Activated naive CD4-positive, alpha-beta T cell treated with anti-CD3 and anti-CD28 coated beads, Interleukin-2, amount 50 U/mL, for 24 hours (primary cell): ENCODE measurements at regions not wholly inside any gene's neighbourhood (a gene's known extent, or its start where the extent isn't known, plus 50 kb on each side); places are given as distances from the start of the nearest gene placed in this dataset.
"Not testable (repeated sequence)": the region's sequence is repeated elsewhere in the genome, so short reads cannot be mapped to it uniquely, and the experiment has no call there.

ENCODE experiments used
- H3K27ac Mint-ChIP-seq: one replicate; pipeline ENCODE4 v1.8.0; 2021; ENCODE audit warnings: mild to moderate bottlenecking, mixed read lengths
- H3K27me3 Mint-ChIP-seq: one replicate; pipeline ENCODE4 v1.8.0; 2021; ENCODE audit warnings: mixed read lengths
- H3K36me3 Mint-ChIP-seq: one replicate; pipeline ENCODE4 v1.8.0; 2021; ENCODE audit warnings: mixed read lengths
- H3K4me1 Mint-ChIP-seq: one replicate; pipeline ENCODE4 v1.8.0; 2021; ENCODE audit warnings: mixed read lengths
- H3K4me3 Mint-ChIP-seq: one replicate; pipeline ENCODE4 v1.8.0; 2021; ENCODE audit warnings: mild to moderate bottlenecking, mixed read lengths
- H3K9me3 Mint-ChIP-seq: one replicate; pipeline ENCODE4 v1.8.0; 2021; ENCODE audit warnings: mixed read lengths

GRCh38 chr15:36004891-36005490 is 459.0 kb upstream of the DPH6 start:
- H3K27me3 Mint-ChIP-seq = no peaks in the 10 kb centered on the region
- no peaks in the 10 kb centered on the region for H3K36me3 Mint-ChIP-seq
- H3K4me1 Mint-ChIP-seq = no peaks in the 10 kb centered on the region
- H3K4me3 Mint-ChIP-seq = no peak overlapping the region
- peaks cover 5% of the 10 kb centered on the region for H3K9me3 Mint-ChIP-seq
- H3K27ac Mint-ChIP-seq = no peak overlapping the region

GRCh38 chr15:36005542-36005941 is 459.6 kb upstream of the DPH6 start:
- Mint-ChIP-seq H3K9me3 (peaks cover 5% of the 10 kb centered on the region), H3K27me3 (no peaks in the 10 kb centered on the region), H3K27ac (no peak overlapping the region), H3K4me1 (no peaks in the 10 kb centered on the region), H3K36me3 (no peaks in the 10 kb centered on the region), H3K4me3 (no peak overlapping the region)

GRCh38 chr15:36007699-36008098 is 461.7 kb upstream of the DPH6 start:
- no peaks in the 10 kb centered on the region for H3K36me3 Mint-ChIP-seq
- no peak overlapping the region for H3K4me3 Mint-ChIP-seq
- no peak overlapping the region for H3K27ac Mint-ChIP-seq
- peaks cover 16% of the 10 kb centered on the region for H3K9me3 Mint-ChIP-seq
- H3K4me1 Mint-ChIP-seq = no peaks in the 10 kb centered on the region
- H3K27me3 Mint-ChIP-seq = peaks cover 2% of the 10 kb centered on the region

GRCh38 chr15:36008719-36009118 is 462.8 kb upstream of the DPH6 start:
- no peaks in the 10 kb centered on the region for H3K4me1 Mint-ChIP-seq
- H3K9me3 Mint-ChIP-seq = peaks cover 16% of the 10 kb centered on the region
- H3K27ac Mint-ChIP-seq = no peak overlapping the region
- H3K36me3 Mint-ChIP-seq = no peaks in the 10 kb centered on the region
- peaks cover 2% of the 10 kb centered on the region for H3K27me3 Mint-ChIP-seq
- no peak overlapping the region for H3K4me3 Mint-ChIP-seq

- no peak overlapping the region for H3K27ac Mint-ChIP-seq
- no peaks in the 10 kb centered on the region for H3K9me3 Mint-ChIP-seq
- no peak overlapping the region for H3K4me3 Mint-ChIP-seq
- H3K4me1 Mint-ChIP-seq = no peaks in the 10 kb centered on the region
- no peaks in the 10 kb centered on the region for H3K27me3 Mint-ChIP-seq
- H3K36me3 Mint-ChIP-seq = no peaks in the 10 kb centered on the region
These were observed 478.2 kb upstream of the DPH6 start for GRCh38 chr15:36024031-36024688.

- Mint-ChIP-seq H3K9me3 (no peaks in the 10 kb centered on the region), H3K27me3 (peaks cover 4% of the 10 kb centered on the region), H3K27ac (no peak overlapping the region), H3K4me1 (no peaks in the 10 kb centered on the region), H3K4me3 (no peak overlapping the region), H3K36me3 (peaks cover 1% of the 10 kb centered on the region)
These were observed 480.8 kb upstream of the DPH6 start for GRCh38 chr15:36026627-36027283.

GRCh38 chr15:36029606-36030210 is 483.7 kb upstream of the DPH6 start:
- Mint-ChIP-seq H3K27ac (no peak overlapping the region), H3K4me3 (no peak overlapping the region), H3K27me3 (peaks cover 5% of the 10 kb centered on the region), H3K36me3 (peaks cover 1% of the 10 kb centered on the region), H3K9me3 (no peaks in the 10 kb centered on the region), H3K4me1 (no peaks in the 10 kb centered on the region)

GRCh38 chr15:36039996-36040572 is 494.1 kb upstream of the DPH6 start:
- Mint-ChIP-seq H3K9me3 (no peaks in the 10 kb centered on the region), H3K4me1 (no peaks in the 10 kb centered on the region)

GRCh38 chr15:36047018-36047716 is 501.2 kb upstream of the DPH6 start:
- H3K4me1 Mint-ChIP-seq, H3K27ac Mint-ChIP-seq, H3K27me3 Mint-ChIP-seq, H3K36me3 Mint-ChIP-seq, H3K9me3 Mint-ChIP-seq, H3K4me3 Mint-ChIP-seq: not testable (repeated sequence)

More at GRCh38 chr15:36039996-36040572, 494.1 kb upstream of the DPH6 start:
- Mint-ChIP-seq H3K36me3 (no peaks in the 10 kb centered on the region), H3K27ac (no peak overlapping the region), H3K27me3 (no peaks in the 10 kb centered on the region), H3K4me3 (no peak overlapping the region)

GRCh38 chr15:36050899-36051298 is 504.9 kb upstream of the DPH6 start:
- H3K36me3 Mint-ChIP-seq = no peaks in the 10 kb centered on the region
- peaks cover 4% of the 10 kb centered on the region for H3K9me3 Mint-ChIP-seq
- H3K27ac Mint-ChIP-seq = no peak overlapping the region
- no peaks in the 10 kb centered on the region for H3K27me3 Mint-ChIP-seq
- no peaks in the 10 kb centered on the region for H3K4me1 Mint-ChIP-seq
- H3K4me3 Mint-ChIP-seq = no peak overlapping the region

GRCh38 chr15:36052641-36053040 is 506.7 kb upstream of the DPH6 start:
- not testable (repeated sequence) for H3K27ac Mint-ChIP-seq, H3K27me3 Mint-ChIP-seq, H3K9me3 Mint-ChIP-seq, H3K4me1 Mint-ChIP-seq, H3K4me3 Mint-ChIP-seq, H3K36me3 Mint-ChIP-seq

GRCh38 chr15:36053746-36054145 is 507.8 kb upstream of the DPH6 start:
- no peak overlapping the region for H3K4me3 Mint-ChIP-seq
- no peaks in the 10 kb centered on the region for H3K27me3 Mint-ChIP-seq
- H3K9me3 Mint-ChIP-seq = peaks cover 4% of the 10 kb centered on the region
- no peaks in the 10 kb centered on the region for H3K4me1 Mint-ChIP-seq
- no peaks in the 10 kb centered on the region for H3K36me3 Mint-ChIP-seq
- no peak overlapping the region for H3K27ac Mint-ChIP-seq

- Mint-ChIP-seq H3K4me1 (no peaks in the 10 kb centered on the region), H3K36me3 (no peaks in the 10 kb centered on the region), H3K27ac (no peak overlapping the region), H3K27me3 (no peaks in the 10 kb centered on the region), H3K4me3 (no peak overlapping the region), H3K9me3 (peaks cover 4% of the 10 kb centered on the region)
These were observed 513.6 kb upstream of the DPH6 start for GRCh38 chr15:36059596-36059995.

- no peaks in the 10 kb centered on the region for H3K36me3 Mint-ChIP-seq
- H3K4me3 Mint-ChIP-seq = no peak overlapping the region
These were observed 516.4 kb upstream of the DPH6 start for GRCh38 chr15:36062357-36062756.

GRCh38 chr15:36066757-36067156 is 512.7 kb upstream of the CDIN1 start:
- no peaks in the 10 kb centered on the region for H3K27me3 Mint-ChIP-seq
- H3K9me3 Mint-ChIP-seq = no peaks in the 10 kb centered on the region
- no peaks in the 10 kb centered on the region for H3K36me3 Mint-ChIP-seq
- H3K27ac Mint-ChIP-seq = no peak overlapping the region
- H3K4me3 Mint-ChIP-seq = no peak overlapping the region
- H3K4me1 Mint-ChIP-seq = no peaks in the 10 kb centered on the region

More at GRCh38 chr15:36062357-36062756, 516.4 kb upstream of the DPH6 start:
- Mint-ChIP-seq H3K27ac (no peak overlapping the region), H3K4me1 (no peaks in the 10 kb centered on the region), H3K9me3 (no peaks in the 10 kb centered on the region), H3K27me3 (no peaks in the 10 kb centered on the region)
